NK-92 treated with Interleukin-12 subunit alpha and Interleukin-12 subunit beta, amount 100 ng/mL, for 24 hours (cell line): ENCODE measurements at regions not wholly inside any gene's neighbourhood (a gene's known extent, or its start where the extent isn't known, plus 50 kb on each side); places are given as distances from the start of the nearest gene placed in this dataset.
"Not testable (repeated sequence)": the region's sequence is repeated elsewhere in the genome, so short reads cannot be mapped to it uniquely, and the experiment has no call there.

Source experiments
- DNase-seq: peaks from one replicate; lab custom pipeline; 2025; lab: John Stamatoyannopoulos, UW

GRCh38 chr2:195151711-195152110, 505.3 kb upstream of the SLC39A10 start:
- no peak for DNase-seq

GRCh38 chr2:195150819-195151218, 506.2 kb upstream of the SLC39A10 start:
- no peak for DNase-seq

GRCh38 chr2:195148004-195148403, 509.0 kb upstream of the SLC39A10 start:
- no peak for DNase-seq

- DNase-seq = no peak
These were observed 510.1 kb upstream of the SLC39A10 start for GRCh38 chr2:195146761-195147541.

GRCh38 chr2:195138435-195138834, 518.6 kb upstream of the SLC39A10 start:
- DNase-seq = no peak

- not testable (repeated sequence) for DNase-seq
These were observed 531.1 kb upstream of the SLC39A10 start for GRCh38 chr2:195125889-195126288.

- DNase-seq = no peak
These were observed 532.5 kb upstream of the SLC39A10 start for GRCh38 chr2:195124391-195125079.

- DNase-seq = no peak
These were observed 534.4 kb upstream of the SLC39A10 start for GRCh38 chr2:195122653-195123052.

- no peak for DNase-seq
These were observed 535.7 kb upstream of the SLC39A10 start for GRCh38 chr2:195121341-195121740.

GRCh38 chr2:195119231-195119630, 537.8 kb upstream of the SLC39A10 start:
- DNase-seq = no peak

GRCh38 chr2:195118276-195118675, 538.8 kb upstream of the SLC39A10 start:
- no peak for DNase-seq

- DNase-seq = no peak
These were observed 540.0 kb upstream of the SLC39A10 start for GRCh38 chr2:195117011-195117410.

- no peak for DNase-seq
These were observed 541.3 kb upstream of the SLC39A10 start for GRCh38 chr2:195115738-195116137.

GRCh38 chr2:195108182-195108581, 548.8 kb upstream of the SLC39A10 start:
- DNase-seq = no peak

- DNase-seq = no peak
These were observed 550.2 kb upstream of the SLC39A10 start for GRCh38 chr2:195106681-195107380.

GRCh38 chr2:195105581-195105980, 551.4 kb upstream of the SLC39A10 start:
- DNase-seq = no peak

- DNase-seq = no peak
These were observed 562.7 kb upstream of the SLC39A10 start for GRCh38 chr2:195094330-195094729.

- DNase-seq = no peak
These were observed 564.7 kb upstream of the SLC39A10 start for GRCh38 chr2:195092341-195092740.

- not testable (repeated sequence) for DNase-seq
These were observed 584.2 kb upstream of the SLC39A10 start for GRCh38 chr2:195072806-195073205.

- DNase-seq = no peak
These were observed 600.0 kb upstream of the SLC39A10 start for GRCh38 chr2:195057001-195057400.

GRCh38 chr2:195055996-195056395, 601.0 kb upstream of the SLC39A10 start:
- no peak for DNase-seq

- no peak for DNase-seq
These were observed 605.6 kb upstream of the SLC39A10 start for GRCh38 chr2:195051401-195051800.
